Stimulated activated memory B cell treated with anti-CD40 and anti-IgM and Interleukin-4, amounts not matched to agents 10 μg/mL and 1 μg/mL and 100 μg/mL, for 72 hours (primary cell): ENCODE measurements at regions not wholly inside any gene's neighbourhood (a gene's known extent, or its start where the extent isn't known, plus 50 kb on each side); places are given as distances from the start of the nearest gene placed in this dataset.
A peak's percentile ranks its signal among the peaks of the same experiment; 100 is the strongest.

ENCODE experiments used
- ATAC-seq: fragments of 150-1000 bp; cut with Tn5 transposase; 2 replicates; pipeline ENCODE4 v1.10.0; 2021
- H3K27ac Mint-ChIP-seq: one replicate; pipeline ENCODE4 v1.8.0; 2022; ENCODE audit warnings: mild to moderate bottlenecking, mixed read lengths
- H3K27me3 Mint-ChIP-seq: one replicate; pipeline ENCODE4 v1.8.0; 2022; ENCODE audit warnings: mixed read lengths
- H3K36me3 Mint-ChIP-seq: one replicate; pipeline ENCODE4 v1.8.0; 2022; ENCODE audit warnings: mixed read lengths
- H3K4me1 Mint-ChIP-seq: one replicate; pipeline ENCODE4 v1.8.0; 2022; ENCODE audit warnings: mixed read lengths
- H3K4me3 Mint-ChIP-seq: one replicate; pipeline ENCODE4 v1.8.0; 2022; ENCODE audit warnings: mild to moderate bottlenecking, moderate library complexity, mixed read lengths
- H3K9me3 Mint-ChIP-seq: one replicate; pipeline ENCODE4 v1.8.0; 2022; ENCODE audit warnings: mixed read lengths

- Mint-ChIP-seq H3K27ac (no peak overlapping the region), H3K36me3 (no peaks in the 10 kb centered on the region), H3K4me1 (no peaks in the 10 kb centered on the region), H3K27me3 (no peaks in the 10 kb centered on the region), H3K4me3 (no peak overlapping the region), H3K9me3 (no peaks in the 10 kb centered on the region)
- no peak for ATAC-seq
Measured at GRCh38 chr3:146801492-146801891, 196.3 kb upstream of the PLSCR5 start.

- Mint-ChIP-seq H3K27ac (no peak overlapping the region), H3K4me1 (no peaks in the 10 kb centered on the region), H3K9me3 (no peaks in the 10 kb centered on the region), H3K4me3 (no peak overlapping the region), H3K27me3 (no peaks in the 10 kb centered on the region), H3K36me3 (no peaks in the 10 kb centered on the region)
- no peak for ATAC-seq
Measured at GRCh38 chr3:146800484-146800883, 195.3 kb upstream of the PLSCR5 start.

DNA sequence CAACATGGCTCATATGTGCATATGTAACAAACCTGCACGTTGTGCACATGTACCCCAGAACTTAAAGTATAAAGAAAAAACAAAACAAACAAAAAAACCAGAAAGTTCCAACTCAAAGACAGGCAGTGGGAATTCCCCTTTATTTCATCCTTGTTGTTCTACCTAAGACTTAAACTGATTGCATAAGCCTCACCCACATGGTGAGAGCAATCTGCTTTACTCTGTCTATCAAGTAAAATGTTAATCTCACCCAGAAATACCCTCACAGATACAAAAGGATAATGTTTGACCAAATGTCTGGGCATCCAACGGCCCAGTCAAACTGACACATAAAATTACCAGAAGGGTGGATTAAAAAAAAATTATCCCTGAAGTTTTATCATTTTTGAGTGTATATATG is 190.9 kb upstream of the PLSCR5 start:
- peaks cover 3% of the 10 kb centered on the region for H3K9me3 Mint-ChIP-seq
- no peak for ATAC-seq
- no peaks in the 10 kb centered on the region for H3K27me3 Mint-ChIP-seq
- no peaks in the 10 kb centered on the region for H3K4me1 Mint-ChIP-seq
- H3K27ac Mint-ChIP-seq, result no peak overlapping the region
- H3K4me3 Mint-ChIP-seq, result no peak overlapping the region
- no peaks in the 10 kb centered on the region for H3K36me3 Mint-ChIP-seq

DNA sequence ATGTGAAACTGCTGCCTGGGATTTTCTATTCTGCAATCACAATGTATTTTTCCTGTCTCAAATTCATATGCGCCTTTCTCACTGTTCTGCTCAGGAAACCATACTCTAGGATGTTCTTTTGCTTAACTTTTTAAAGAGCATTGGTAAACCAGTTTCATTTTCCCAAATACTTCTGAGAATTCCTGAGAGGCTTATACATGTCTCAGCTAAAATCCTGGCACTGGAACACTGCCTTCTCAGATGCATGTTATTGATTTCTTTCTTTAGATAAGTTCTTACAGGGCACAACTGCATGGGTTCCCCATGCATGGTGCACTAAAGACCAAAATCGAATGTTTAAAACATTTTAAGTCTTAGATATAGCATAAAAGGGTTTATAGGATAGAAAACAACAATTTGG is 178.3 kb upstream of the PLSCR5 start:
- Mint-ChIP-seq H3K27ac (no peak overlapping the region), H3K27me3 (no peaks in the 10 kb centered on the region), H3K36me3 (no peaks in the 10 kb centered on the region), H3K4me3 (no peak overlapping the region), H3K9me3 (no peaks in the 10 kb centered on the region), H3K4me1 (no peaks in the 10 kb centered on the region)
- no peak for ATAC-seq

- no peak overlapping the region for H3K27ac Mint-ChIP-seq
- no peaks in the 10 kb centered on the region for H3K27me3 Mint-ChIP-seq
- no peaks in the 10 kb centered on the region for H3K36me3 Mint-ChIP-seq
- H3K4me3 Mint-ChIP-seq, result no peak overlapping the region
- no peak for ATAC-seq
- no peaks in the 10 kb centered on the region for H3K9me3 Mint-ChIP-seq
- no peaks in the 10 kb centered on the region for H3K4me1 Mint-ChIP-seq
Measured at GRCh38 chr3:146781606-146782005, 176.5 kb upstream of the PLSCR5 start.

DNA sequence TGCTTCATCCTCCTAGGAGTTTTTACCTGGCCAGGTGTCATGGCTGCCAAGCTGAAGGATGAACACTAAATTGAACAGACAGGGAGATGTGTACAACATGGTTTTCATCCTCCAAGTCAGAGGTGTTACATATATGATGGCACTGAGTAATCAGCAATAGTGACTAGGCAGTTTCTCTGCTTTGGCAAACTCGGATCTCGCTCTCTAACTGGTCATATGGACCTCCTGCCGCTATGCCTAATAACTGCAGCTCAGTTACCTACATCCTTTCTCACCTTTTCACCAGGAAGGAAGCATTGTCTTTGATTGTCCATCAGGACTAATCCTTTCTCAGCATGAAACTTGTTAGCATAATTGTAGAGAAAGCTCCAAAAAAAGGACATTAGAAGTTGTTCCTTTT is 175.9 kb upstream of the PLSCR5 start:
- no peak overlapping the region for H3K27ac Mint-ChIP-seq
- no peaks in the 10 kb centered on the region for H3K36me3 Mint-ChIP-seq
- H3K27me3 Mint-ChIP-seq, result no peaks in the 10 kb centered on the region
- no peaks in the 10 kb centered on the region for H3K9me3 Mint-ChIP-seq
- H3K4me1 Mint-ChIP-seq, result no peaks in the 10 kb centered on the region
- no peak overlapping the region for H3K4me3 Mint-ChIP-seq
- ATAC-seq, result no peak

DNA sequence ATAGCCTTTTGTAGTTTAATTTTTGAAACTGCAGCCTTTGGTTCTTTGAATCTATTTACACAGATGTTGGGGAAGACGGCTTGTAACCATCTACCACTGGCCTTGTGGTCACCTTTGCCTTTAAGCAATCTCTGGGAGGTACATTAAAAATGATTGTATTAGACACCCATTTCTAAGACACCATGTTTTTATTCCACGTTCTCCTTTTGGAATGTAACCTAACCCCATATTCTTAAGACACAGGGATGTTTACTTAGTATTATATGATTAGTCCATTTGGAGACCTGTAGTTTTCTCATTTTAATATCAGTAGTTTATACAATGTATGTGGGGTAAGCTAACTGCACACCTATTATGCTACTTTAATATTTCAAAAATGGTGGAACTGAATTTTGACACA is 175.1 kb upstream of the PLSCR5 start:
- no peak overlapping the region for H3K27ac Mint-ChIP-seq
- ATAC-seq, result no peak
- H3K27me3 Mint-ChIP-seq, result no peaks in the 10 kb centered on the region
- H3K36me3 Mint-ChIP-seq, result no peaks in the 10 kb centered on the region
- no peaks in the 10 kb centered on the region for H3K4me1 Mint-ChIP-seq
- H3K4me3 Mint-ChIP-seq, result no peak overlapping the region
- H3K9me3 Mint-ChIP-seq, result no peaks in the 10 kb centered on the region

- no peak overlapping the region for H3K27ac Mint-ChIP-seq
- no peak for ATAC-seq
- no peaks in the 10 kb centered on the region for H3K9me3 Mint-ChIP-seq
Measured at GRCh38 chr3:146777941-146778340, 172.8 kb upstream of the PLSCR5 start.

GRCh38 chr3:146772211-146772743 is 167.1 kb upstream of the PLSCR5 start:
- Mint-ChIP-seq H3K4me1 (no peaks in the 10 kb centered on the region), H3K36me3 (no peaks in the 10 kb centered on the region), H3K4me3 (no peak overlapping the region), H3K27ac (no peak overlapping the region), H3K27me3 (no peaks in the 10 kb centered on the region), H3K9me3 (peaks cover 2% of the 10 kb centered on the region)
- ATAC-seq, result peak; percentile 24

More at GRCh38 chr3:146777941-146778340, 172.8 kb upstream of the PLSCR5 start:
- no peaks in the 10 kb centered on the region for H3K4me1 Mint-ChIP-seq
- no peaks in the 10 kb centered on the region for H3K27me3 Mint-ChIP-seq
- no peak overlapping the region for H3K4me3 Mint-ChIP-seq
- H3K36me3 Mint-ChIP-seq, result no peaks in the 10 kb centered on the region

GRCh38 chr3:146770881-146771280 is 165.7 kb upstream of the PLSCR5 start:
- Mint-ChIP-seq H3K4me1 (no peaks in the 10 kb centered on the region), H3K9me3 (peaks cover 2% of the 10 kb centered on the region), H3K27ac (no peak overlapping the region), H3K4me3 (no peak overlapping the region), H3K27me3 (no peaks in the 10 kb centered on the region), H3K36me3 (no peaks in the 10 kb centered on the region)
- ATAC-seq, result no peak

DNA sequence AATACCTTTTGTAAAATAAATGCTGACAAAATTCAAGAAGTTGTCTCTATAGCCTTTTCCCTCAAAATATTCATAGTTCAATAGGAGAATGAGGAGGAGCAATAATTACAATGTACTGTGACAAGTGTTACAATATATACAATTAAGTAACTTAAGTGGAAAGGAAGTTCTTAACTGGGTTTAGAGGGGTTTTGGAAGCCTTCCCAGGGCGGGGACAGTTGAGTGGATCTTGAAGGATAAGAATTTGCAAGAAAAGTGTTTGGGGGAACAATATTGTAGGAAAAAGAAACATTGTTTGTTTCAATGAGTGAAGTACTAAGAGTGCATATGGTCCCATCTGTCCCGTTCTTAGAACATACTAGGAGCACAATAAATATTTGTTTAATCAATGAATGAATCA is 165.2 kb upstream of the PLSCR5 start:
- Mint-ChIP-seq H3K36me3 (no peaks in the 10 kb centered on the region), H3K4me3 (no peak overlapping the region), H3K9me3 (peaks cover 2% of the 10 kb centered on the region), H3K27ac (no peak overlapping the region), H3K4me1 (no peaks in the 10 kb centered on the region), H3K27me3 (no peaks in the 10 kb centered on the region)
- no peak for ATAC-seq

GRCh38 chr3:146757759-146758158 is 152.6 kb upstream of the PLSCR5 start:
- Mint-ChIP-seq H3K27ac (no peak overlapping the region), H3K27me3 (no peaks in the 10 kb centered on the region), H3K4me1 (no peaks in the 10 kb centered on the region), H3K36me3 (no peaks in the 10 kb centered on the region), H3K4me3 (no peak overlapping the region), H3K9me3 (peaks cover 10% of the 10 kb centered on the region)
- ATAC-seq, result no peak

- no peaks in the 10 kb centered on the region for H3K4me1 Mint-ChIP-seq
- peaks cover 11% of the 10 kb centered on the region for H3K9me3 Mint-ChIP-seq
- no peak overlapping the region for H3K4me3 Mint-ChIP-seq
- H3K36me3 Mint-ChIP-seq, result no peaks in the 10 kb centered on the region
- ATAC-seq, result no peak
- no peaks in the 10 kb centered on the region for H3K27me3 Mint-ChIP-seq
- no peak overlapping the region for H3K27ac Mint-ChIP-seq
Measured at GRCh38 chr3:146750196-146750595, 145.1 kb upstream of the PLSCR5 start.

DNA sequence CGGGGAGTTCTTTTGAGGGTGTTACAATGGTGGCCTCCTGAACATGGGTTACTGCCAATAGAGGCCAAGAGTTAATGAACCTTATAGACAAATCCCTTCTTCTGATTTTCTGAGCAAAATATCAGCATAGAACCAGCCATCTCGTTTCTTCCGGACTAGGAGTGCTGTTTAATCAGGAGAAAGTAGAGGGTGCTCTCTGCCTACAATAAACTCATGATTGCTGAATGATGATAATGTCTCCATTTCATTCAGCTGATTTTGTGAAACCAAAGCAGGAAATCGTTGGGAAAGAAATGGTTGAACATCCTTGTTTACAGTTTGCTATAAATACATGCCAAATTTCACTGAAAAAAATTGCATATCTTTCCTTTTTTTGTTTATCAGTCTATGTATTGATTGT is 142.8 kb upstream of the PLSCR5 start:
- H3K27ac Mint-ChIP-seq, result no peak overlapping the region
- no peaks in the 10 kb centered on the region for H3K4me1 Mint-ChIP-seq
- H3K27me3 Mint-ChIP-seq, result no peaks in the 10 kb centered on the region
- H3K4me3 Mint-ChIP-seq, result no peak overlapping the region
- ATAC-seq, result no peak
- peaks cover 8% of the 10 kb centered on the region for H3K9me3 Mint-ChIP-seq
- no peaks in the 10 kb centered on the region for H3K36me3 Mint-ChIP-seq

DNA sequence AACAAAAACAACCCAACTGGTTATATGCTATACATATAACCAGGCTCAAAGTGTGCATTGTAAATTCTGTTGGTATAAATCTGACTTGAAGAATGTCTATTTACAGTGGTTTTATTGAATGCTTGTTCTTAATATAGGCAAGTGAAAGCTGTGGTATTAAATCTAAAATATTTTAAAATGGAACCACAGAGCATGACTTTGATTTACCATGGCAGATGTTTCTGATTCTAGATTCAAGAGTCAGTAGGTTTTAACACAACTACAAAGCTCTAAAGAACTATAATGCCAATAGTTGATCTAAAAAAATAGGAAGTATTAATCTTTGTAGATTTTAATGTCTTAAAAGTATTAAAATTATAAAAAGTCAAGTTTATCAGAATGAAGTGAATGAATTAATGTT is 141.9 kb upstream of the PLSCR5 start:
- Mint-ChIP-seq H3K36me3 (no peaks in the 10 kb centered on the region), H3K4me1 (no peaks in the 10 kb centered on the region), H3K27me3 (no peaks in the 10 kb centered on the region)

DNA sequence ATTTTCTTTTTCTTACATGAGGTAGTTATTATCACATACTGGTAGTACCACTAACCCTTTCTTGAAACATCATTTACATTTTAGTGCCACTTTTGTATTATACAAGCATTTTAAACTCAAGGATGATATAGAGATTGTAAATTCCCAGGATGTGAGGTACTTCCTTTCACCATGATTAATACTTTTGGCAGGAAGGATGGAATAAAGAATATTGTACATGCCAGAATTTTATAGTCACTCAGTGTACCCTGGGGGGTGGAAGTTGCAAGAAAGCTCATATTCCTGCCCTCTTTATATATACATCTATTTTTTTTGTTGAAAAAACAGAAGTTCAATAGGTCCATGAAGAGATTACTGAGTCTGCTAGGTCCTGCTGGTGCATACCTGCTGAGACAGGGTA is 141.0 kb upstream of the PLSCR5 start:
- Mint-ChIP-seq H3K27me3 (no peaks in the 10 kb centered on the region), H3K27ac (no peak overlapping the region), H3K9me3 (peaks cover 4% of the 10 kb centered on the region), H3K4me1 (no peaks in the 10 kb centered on the region), H3K36me3 (no peaks in the 10 kb centered on the region), H3K4me3 (no peak overlapping the region)
- no peak for ATAC-seq

More for the DNA sequence above, 141.9 kb upstream of the PLSCR5 start:
- Mint-ChIP-seq H3K4me3 (no peak overlapping the region), H3K9me3 (peaks cover 8% of the 10 kb centered on the region), H3K27ac (no peak overlapping the region)
- no peak for ATAC-seq

DNA sequence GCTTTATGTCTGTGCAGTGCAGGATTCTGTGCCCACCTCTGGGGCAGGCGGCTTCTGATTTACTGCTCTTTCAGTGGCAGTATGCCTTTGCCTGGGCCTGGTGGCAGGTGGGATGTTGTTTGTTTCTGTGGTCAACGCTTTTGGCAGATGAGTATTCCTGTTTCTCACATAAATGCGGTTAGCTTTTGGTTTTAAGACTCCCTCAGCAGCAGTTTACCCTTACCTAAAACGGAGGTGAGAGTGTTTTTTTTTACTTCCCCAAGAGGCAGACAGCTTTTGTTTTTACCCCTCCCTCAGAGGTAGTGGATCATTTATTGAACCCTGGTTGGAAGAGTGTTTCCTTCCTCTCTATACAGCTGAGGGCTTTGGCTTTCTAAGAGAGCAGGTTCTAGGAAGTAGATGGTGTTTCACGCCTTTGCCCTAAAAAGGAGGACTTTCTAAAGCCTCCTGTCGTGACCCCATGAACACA is 134.1 kb upstream of the PLSCR5 start:
- H3K4me3 Mint-ChIP-seq, result no peak overlapping the region
- H3K9me3 Mint-ChIP-seq, result peaks cover 4% of the 10 kb centered on the region
- H3K4me1 Mint-ChIP-seq, result no peaks in the 10 kb centered on the region
- no peaks in the 10 kb centered on the region for H3K36me3 Mint-ChIP-seq
- no peaks in the 10 kb centered on the region for H3K27me3 Mint-ChIP-seq
- H3K27ac Mint-ChIP-seq, result no peak overlapping the region
- ATAC-seq, result no peak
